PC-3 (cell line): ENCODE measurements at regions not wholly inside any gene's neighbourhood (a gene's known extent, or its start where the extent isn't known, plus 50 kb on each side); places are given as distances from the start of the nearest gene placed in this dataset.

Experiments
- EZH2phosphoT487 ChIP-seq: fragments of 300-600 bp; sonication (generic); IDR thresholded peaks from 2 replicates; pipeline ENCODE4 v1.6.1; 2018; ENCODE audit warnings: mild to moderate bottlenecking, antibody characterized with exemption, low read length, borderline replicate concordance
- TF ChIP-seq, protein P1 (sequence below): fragments of 300-600 bp; sonication (generic); conservative IDR thresholded peaks from 2 replicates; pipeline ENCODE4 v1.5.1; 2017; ENCODE audit warnings: antibody characterized with exemption, low read depth, mild to moderate bottlenecking, low read length

DNA sequence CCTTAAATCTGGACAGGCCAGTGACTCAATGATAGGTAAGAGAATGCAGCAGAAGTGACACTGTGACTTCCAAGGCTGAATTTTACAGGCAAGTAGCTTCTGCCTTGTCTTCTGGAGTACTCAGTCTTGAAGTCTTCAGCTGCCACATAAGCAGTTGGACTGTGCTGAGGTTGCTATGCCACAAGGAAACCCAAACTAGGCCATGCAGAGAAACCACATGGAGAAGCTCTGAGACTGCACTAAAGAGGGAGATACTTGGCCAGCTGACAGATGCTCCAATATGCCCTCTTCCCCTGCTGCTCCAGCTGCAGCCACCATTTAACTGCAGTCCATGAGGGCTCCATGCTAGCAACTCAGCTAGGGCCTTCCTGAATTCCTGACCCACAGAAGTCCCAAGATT, 119.4 kb upstream of the GADL1 start:
- TF ChIP-seq, protein P1, sequence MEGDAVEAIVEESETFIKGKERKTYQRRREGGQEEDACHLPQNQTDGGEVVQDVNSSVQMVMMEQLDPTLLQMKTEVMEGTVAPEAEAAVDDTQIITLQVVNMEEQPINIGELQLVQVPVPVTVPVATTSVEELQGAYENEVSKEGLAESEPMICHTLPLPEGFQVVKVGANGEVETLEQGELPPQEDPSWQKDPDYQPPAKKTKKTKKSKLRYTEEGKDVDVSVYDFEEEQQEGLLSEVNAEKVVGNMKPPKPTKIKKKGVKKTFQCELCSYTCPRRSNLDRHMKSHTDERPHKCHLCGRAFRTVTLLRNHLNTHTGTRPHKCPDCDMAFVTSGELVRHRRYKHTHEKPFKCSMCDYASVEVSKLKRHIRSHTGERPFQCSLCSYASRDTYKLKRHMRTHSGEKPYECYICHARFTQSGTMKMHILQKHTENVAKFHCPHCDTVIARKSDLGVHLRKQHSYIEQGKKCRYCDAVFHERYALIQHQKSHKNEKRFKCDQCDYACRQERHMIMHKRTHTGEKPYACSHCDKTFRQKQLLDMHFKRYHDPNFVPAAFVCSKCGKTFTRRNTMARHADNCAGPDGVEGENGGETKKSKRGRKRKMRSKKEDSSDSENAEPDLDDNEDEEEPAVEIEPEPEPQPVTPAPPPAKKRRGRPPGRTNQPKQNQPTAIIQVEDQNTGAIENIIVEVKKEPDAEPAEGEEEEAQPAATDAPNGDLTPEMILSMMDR, result no peak
- no peak for TF ChIP-seq EZH2phosphoT487
